Progenitor cell of endocrine pancreas (in vitro differentiated cells): ENCODE measurements at regions not wholly inside any gene's neighbourhood (a gene's known extent, or its start where the extent isn't known, plus 50 kb on each side); places are given as distances from the start of the nearest gene placed in this dataset.

Source experiments
- DNase-seq: peaks from one replicate; pipeline ENCODE4 v3.0.0; 2021; ENCODE audit warnings: low spot score; ENCODE audit not compliant: unreplicated experiment
- H3K27ac Mint-ChIP-seq: 2 replicates; pipeline ENCODE4 v1.8.0; 2021; ENCODE audit warnings: mild to moderate bottlenecking, moderate library complexity, mixed read lengths
- H3K27me3 Mint-ChIP-seq: 2 replicates; pipeline ENCODE4 v1.8.0; 2021; ENCODE audit warnings: mixed read lengths
- H3K36me3 Mint-ChIP-seq: 2 replicates; pipeline ENCODE4 v1.8.0; 2022; ENCODE audit warnings: mixed read lengths; ENCODE audit not compliant: insufficient read depth
- H3K4me1 Mint-ChIP-seq: 2 replicates; pipeline ENCODE4 v1.8.0; 2021; ENCODE audit warnings: low read depth, mixed read lengths
- H3K4me3 Mint-ChIP-seq: 2 replicates; pipeline ENCODE4 v1.8.0; 2021; ENCODE audit warnings: low read depth, mild to moderate bottlenecking, moderate library complexity, mixed read lengths
- H3K9me3 Mint-ChIP-seq: 2 replicates; pipeline ENCODE4 v1.8.0; 2021; ENCODE audit warnings: low read depth, mixed read lengths
- CTCF ChIP-seq: fragments of 200-600 bp; sonication (generic); IDR thresholded peaks from one replicate; pipeline ENCODE4 v1.5.0; 2021; ENCODE audit warnings: antibody characterized with exemption, mild to moderate bottlenecking; ENCODE audit not compliant: unreplicated experiment

GRCh38 chr18:47603158-47603557 is 327.3 kb downstream of the SMAD2 start:
- Mint-ChIP-seq H3K9me3 (no peaks in the 10 kb centered on the region), H3K36me3 (no peaks in the 10 kb centered on the region)

GRCh38 chr18:47602273-47602897 is 328.1 kb downstream of the SMAD2 start:
- TF ChIP-seq CTCF: no peak
- Mint-ChIP-seq H3K27ac (no peak overlapping the region), H3K4me3 (no peak overlapping the region), H3K27me3 (peaks cover 15% of the 10 kb centered on the region), H3K4me1 (peaks cover 4% of the 10 kb centered on the region), H3K9me3 (no peaks in the 10 kb centered on the region), H3K36me3 (no peaks in the 10 kb centered on the region)
- DNase-seq: no peak

More at GRCh38 chr18:47603158-47603557, 327.3 kb downstream of the SMAD2 start:
- Mint-ChIP-seq H3K4me3 (no peak overlapping the region), H3K4me1 (peaks cover 4% of the 10 kb centered on the region), H3K27me3 (peaks cover 9% of the 10 kb centered on the region), H3K27ac (no peak overlapping the region)
- TF ChIP-seq CTCF: no peak
- no peak for DNase-seq

- Mint-ChIP-seq H3K4me1 (peaks cover 4% of the 10 kb centered on the region), H3K27me3 (peaks cover 20% of the 10 kb centered on the region), H3K27ac (no peak overlapping the region), H3K9me3 (peaks cover 3% of the 10 kb centered on the region), H3K36me3 (no peaks in the 10 kb centered on the region), H3K4me3 (no peak overlapping the region)
- no peak for TF ChIP-seq CTCF
- no peak for DNase-seq
Measured at GRCh38 chr18:47601581-47602272, 328.7 kb downstream of the SMAD2 start.

GRCh38 chr18:47595831-47596501 is 334.5 kb downstream of the SMAD2 start:
- no peak for DNase-seq
- peaks cover 14% of the 10 kb centered on the region for H3K4me1 Mint-ChIP-seq
- no peak overlapping the region for H3K4me3 Mint-ChIP-seq
- peak; percentile 43 for TF ChIP-seq CTCF
- H3K9me3 Mint-ChIP-seq: peaks cover 12% of the 10 kb centered on the region
- peaks cover 65% of the 10 kb centered on the region for H3K27me3 Mint-ChIP-seq
- H3K36me3 Mint-ChIP-seq: peaks cover 3% of the 10 kb centered on the region
- peak overlapping the region; percentile 19 for H3K27ac Mint-ChIP-seq

- peaks cover 12% of the 10 kb centered on the region for H3K9me3 Mint-ChIP-seq
- peaks cover 14% of the 10 kb centered on the region for H3K4me1 Mint-ChIP-seq
- H3K27me3 Mint-ChIP-seq: peaks cover 66% of the 10 kb centered on the region
- peaks cover 3% of the 10 kb centered on the region for H3K36me3 Mint-ChIP-seq
- peak overlapping the region; percentile 35 for H3K4me3 Mint-ChIP-seq
- H3K27ac Mint-ChIP-seq: no peak overlapping the region
- no peak for DNase-seq
- no peak for TF ChIP-seq CTCF
Measured at GRCh38 chr18:47594621-47595086, 335.8 kb downstream of the SMAD2 start.
